ENCODE measurements at regions not wholly inside any gene's neighbourhood (a gene's known extent, or its start where the extent isn't known, plus 50 kb on each side); places are given as distances from the start of the nearest gene placed in this dataset.
"Not testable (repeated sequence)": the region's sequence is repeated elsewhere in the genome, so short reads cannot be mapped to it uniquely, and the experiment has no call there.

- no peaks in the 10 kb centered on the region for H3K27me3 ChIP-seq
- H3K36me3 ChIP-seq, result no peaks in the 10 kb centered on the region
- H3K27ac ChIP-seq, result peak overlapping the region; percentile 13
- TF ChIP-seq, protein P1, sequence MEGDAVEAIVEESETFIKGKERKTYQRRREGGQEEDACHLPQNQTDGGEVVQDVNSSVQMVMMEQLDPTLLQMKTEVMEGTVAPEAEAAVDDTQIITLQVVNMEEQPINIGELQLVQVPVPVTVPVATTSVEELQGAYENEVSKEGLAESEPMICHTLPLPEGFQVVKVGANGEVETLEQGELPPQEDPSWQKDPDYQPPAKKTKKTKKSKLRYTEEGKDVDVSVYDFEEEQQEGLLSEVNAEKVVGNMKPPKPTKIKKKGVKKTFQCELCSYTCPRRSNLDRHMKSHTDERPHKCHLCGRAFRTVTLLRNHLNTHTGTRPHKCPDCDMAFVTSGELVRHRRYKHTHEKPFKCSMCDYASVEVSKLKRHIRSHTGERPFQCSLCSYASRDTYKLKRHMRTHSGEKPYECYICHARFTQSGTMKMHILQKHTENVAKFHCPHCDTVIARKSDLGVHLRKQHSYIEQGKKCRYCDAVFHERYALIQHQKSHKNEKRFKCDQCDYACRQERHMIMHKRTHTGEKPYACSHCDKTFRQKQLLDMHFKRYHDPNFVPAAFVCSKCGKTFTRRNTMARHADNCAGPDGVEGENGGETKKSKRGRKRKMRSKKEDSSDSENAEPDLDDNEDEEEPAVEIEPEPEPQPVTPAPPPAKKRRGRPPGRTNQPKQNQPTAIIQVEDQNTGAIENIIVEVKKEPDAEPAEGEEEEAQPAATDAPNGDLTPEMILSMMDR (IDR thresholded peaks at IDR 0.05), result no peak
- no peaks in the 10 kb centered on the region for H3K9me3 ChIP-seq
- H3K4me1 ChIP-seq (ENCODE audit: control insufficient read depth in 1 of 2, insufficient read depth in 1 of 2, low read depth in 1 of 2, low read length in 1 of 2), result peaks cover 11 to 13% of the 10 kb centered on the region in 2 experiments
- H3K4me3 ChIP-seq (ENCODE audit: low read depth in 1 of 2, low read length in 1 of 2), result peak overlapping the region in 1 of 2 experiments; percentile 7
These were observed 63.1 kb upstream of the SPP1 start for GRCh38 chr4:87912164-87913004.

- H3K27ac ChIP-seq, result no peak overlapping the region
- H3K36me3 ChIP-seq, result no peaks in the 10 kb centered on the region
- peaks cover 11 to 13% of the 10 kb centered on the region in 2 experiments for H3K4me1 ChIP-seq (ENCODE audit: control insufficient read depth in 1 of 2, insufficient read depth in 1 of 2, low read depth in 1 of 2, low read length in 1 of 2)
- H3K4me3 ChIP-seq (ENCODE audit: low read depth in 1 of 2, low read length in 1 of 2), result no peak overlapping the region
- H3K27me3 ChIP-seq, result no peaks in the 10 kb centered on the region
- no peaks in the 10 kb centered on the region for H3K9me3 ChIP-seq
- TF ChIP-seq, protein P1 (IDR thresholded peaks at IDR 0.05), result no peak
These were observed 61.6 kb upstream of the SPP1 start for GRCh38 chr4:87913896-87914295.

DNA sequence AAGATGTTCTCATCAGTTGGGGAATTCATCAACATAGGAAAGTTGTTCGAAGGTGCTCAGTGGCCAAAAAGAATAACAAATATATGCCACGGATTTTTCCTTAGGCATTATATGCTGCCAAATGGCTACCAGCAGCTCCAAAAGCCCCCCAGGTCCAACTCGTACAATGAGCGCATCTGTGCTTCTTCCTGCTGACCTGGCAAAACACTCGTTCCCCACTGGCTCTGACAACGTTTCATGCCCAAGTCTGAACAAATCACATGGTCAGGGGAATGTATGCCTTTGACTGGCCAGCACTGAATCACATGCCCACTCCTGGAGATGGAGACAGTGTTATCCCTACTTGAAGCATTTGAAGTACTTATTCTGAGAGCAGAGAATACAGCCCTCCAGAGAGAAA, 59.9 kb upstream of the SPP1 start:
- peaks cover 11 to 16% of the 10 kb centered on the region in 2 experiments for H3K4me1 ChIP-seq (ENCODE audit: control insufficient read depth in 1 of 2, insufficient read depth in 1 of 2, low read depth in 1 of 2, low read length in 1 of 2)
- TF ChIP-seq, protein P1 (IDR thresholded peaks at IDR 0.05), result no peak
- no peaks in the 10 kb centered on the region for H3K9me3 ChIP-seq
- no peak overlapping the region for H3K27ac ChIP-seq
- no peaks in the 10 kb centered on the region for H3K27me3 ChIP-seq
- H3K36me3 ChIP-seq, result no peaks in the 10 kb centered on the region
- no peak overlapping the region for H3K4me3 ChIP-seq (ENCODE audit: low read depth in 1 of 2, low read length in 1 of 2)

- H3K9me3 ChIP-seq, result no peaks in the 10 kb centered on the region
- TF ChIP-seq, protein P1 (IDR thresholded peaks at IDR 0.05), result no peak
- no peak overlapping the region for H3K4me3 ChIP-seq (ENCODE audit: low read depth in 1 of 2, low read length in 1 of 2)
- peaks cover 11 to 16% of the 10 kb centered on the region in 2 experiments for H3K4me1 ChIP-seq (ENCODE audit: control insufficient read depth in 1 of 2, insufficient read depth in 1 of 2, low read depth in 1 of 2, low read length in 1 of 2)
- H3K36me3 ChIP-seq, result no peaks in the 10 kb centered on the region
- no peak overlapping the region for H3K27ac ChIP-seq
- H3K27me3 ChIP-seq, result no peaks in the 10 kb centered on the region
These were observed 58.9 kb upstream of the SPP1 start for GRCh38 chr4:87916626-87917025.

DNA sequence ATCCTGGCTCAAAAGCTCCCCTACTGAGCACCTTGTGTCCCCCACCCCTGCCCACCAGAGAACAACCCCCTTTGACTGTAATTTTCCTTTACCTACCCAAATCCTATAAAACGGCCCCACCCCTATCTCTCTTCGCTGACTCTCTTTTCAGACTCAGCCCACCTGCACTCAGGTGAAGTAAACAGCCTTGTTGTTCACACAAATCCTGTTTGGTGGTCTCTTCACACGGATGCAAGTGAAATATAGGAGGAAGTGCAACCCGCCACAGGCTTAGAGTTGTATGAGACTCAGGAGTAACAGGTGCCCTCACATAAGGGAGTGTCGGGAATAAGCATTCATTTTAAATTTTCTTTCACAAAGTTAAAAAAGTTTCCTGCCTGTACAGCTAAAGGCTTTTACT, 57.6 kb upstream of the SPP1 start:
- not testable (repeated sequence) for H3K27me3 ChIP-seq; H3K4me3 ChIP-seq (ENCODE audit: low read depth in 1 of 2, low read length in 1 of 2); H3K36me3 ChIP-seq; H3K9me3 ChIP-seq; H3K27ac ChIP-seq; H3K4me1 ChIP-seq (ENCODE audit: control insufficient read depth in 1 of 2, insufficient read depth in 1 of 2, low read depth in 1 of 2, low read length in 1 of 2)

GRCh38 chr4:87918314-87919058, 57.0 kb upstream of the SPP1 start:
- H3K4me3 ChIP-seq (ENCODE audit: low read depth in 1 of 2, low read length in 1 of 2), result no peak overlapping the region
- H3K9me3 ChIP-seq, result no peaks in the 10 kb centered on the region
- TF ChIP-seq, protein P1 (IDR thresholded peaks at IDR 0.05), result no peak

DNA sequence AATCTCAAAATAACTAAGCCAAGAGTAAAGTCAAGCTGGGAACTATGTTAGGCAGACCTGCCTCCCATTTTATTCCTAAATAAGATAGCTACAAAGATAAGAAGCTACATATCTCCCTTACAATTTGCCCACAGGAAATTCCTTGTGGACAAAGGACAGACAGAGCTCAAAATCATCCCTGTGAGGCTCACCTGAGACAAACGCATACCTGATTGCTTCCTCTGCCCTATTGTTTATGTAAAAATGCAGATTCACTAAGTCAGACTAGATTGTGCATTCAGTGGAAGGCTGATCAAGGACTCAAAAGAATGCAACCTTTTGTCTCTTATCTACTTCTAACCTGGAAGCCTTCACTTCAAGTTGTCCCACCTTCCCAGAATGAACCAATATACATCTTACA, 56.2 kb upstream of the SPP1 start:
- H3K27ac ChIP-seq, result not testable (repeated sequence)

More at GRCh38 chr4:87918314-87919058, 57.0 kb upstream of the SPP1 start:
- Histone ChIP-seq H3K27ac (no peak overlapping the region), H3K27me3 (no peaks in the 10 kb centered on the region), H3K4me1 (ENCODE audit: control insufficient read depth in 1 of 2, insufficient read depth in 1 of 2, low read depth in 1 of 2, low read length in 1 of 2) (peaks cover 0 to 3% of the 10 kb centered on the region in 2 experiments), H3K36me3 (no peaks in the 10 kb centered on the region)

More for the DNA sequence above, 56.2 kb upstream of the SPP1 start:
- H3K4me1 ChIP-seq (ENCODE audit: control insufficient read depth in 1 of 2, insufficient read depth in 1 of 2, low read depth in 1 of 2, low read length in 1 of 2); H3K9me3 ChIP-seq; H3K36me3 ChIP-seq; H3K4me3 ChIP-seq (ENCODE audit: low read depth in 1 of 2, low read length in 1 of 2); H3K27me3 ChIP-seq: not testable (repeated sequence)
